Stimulated activated CD4-positive, alpha-beta T cell treated with anti-CD3 and anti-CD28 coated beads, Interleukin-1b, Interleukin-23, amount 100 ng/mL, for 4 hours (primary cell): ENCODE measurements at regions not wholly inside any gene's neighbourhood (a gene's known extent, or its start where the extent isn't known, plus 50 kb on each side); places are given as distances from the start of the nearest gene placed in this dataset.

Experiments
- DNase-seq, 2 donors: peaks; one replicate each; pipeline ENCODE4 v3.0.0-alpha.2; 2020; ENCODE audit warnings: low read depth in 2 of 2

DNA sequence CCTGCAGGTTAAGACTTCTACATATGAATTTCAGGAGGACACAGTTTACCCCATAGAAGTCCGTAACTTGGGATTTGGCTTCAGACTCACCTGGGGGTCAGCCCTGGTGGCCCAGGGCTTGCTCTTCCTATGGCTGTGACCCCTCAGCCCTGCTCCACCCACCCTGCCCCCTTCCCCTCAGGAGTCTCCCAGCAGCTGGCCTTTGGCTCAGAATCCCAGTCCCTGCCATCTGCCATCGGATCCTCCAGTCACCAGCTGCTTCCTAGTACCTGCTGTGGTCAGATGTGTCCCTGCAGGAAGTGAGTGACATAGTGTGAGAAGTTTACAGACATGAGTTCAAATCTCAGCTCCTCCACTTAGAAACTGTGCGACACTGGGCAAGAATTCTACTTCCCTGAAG lies 332.6 kb downstream of the NPHP4 start:
- DNase-seq, result no peak

DNA sequence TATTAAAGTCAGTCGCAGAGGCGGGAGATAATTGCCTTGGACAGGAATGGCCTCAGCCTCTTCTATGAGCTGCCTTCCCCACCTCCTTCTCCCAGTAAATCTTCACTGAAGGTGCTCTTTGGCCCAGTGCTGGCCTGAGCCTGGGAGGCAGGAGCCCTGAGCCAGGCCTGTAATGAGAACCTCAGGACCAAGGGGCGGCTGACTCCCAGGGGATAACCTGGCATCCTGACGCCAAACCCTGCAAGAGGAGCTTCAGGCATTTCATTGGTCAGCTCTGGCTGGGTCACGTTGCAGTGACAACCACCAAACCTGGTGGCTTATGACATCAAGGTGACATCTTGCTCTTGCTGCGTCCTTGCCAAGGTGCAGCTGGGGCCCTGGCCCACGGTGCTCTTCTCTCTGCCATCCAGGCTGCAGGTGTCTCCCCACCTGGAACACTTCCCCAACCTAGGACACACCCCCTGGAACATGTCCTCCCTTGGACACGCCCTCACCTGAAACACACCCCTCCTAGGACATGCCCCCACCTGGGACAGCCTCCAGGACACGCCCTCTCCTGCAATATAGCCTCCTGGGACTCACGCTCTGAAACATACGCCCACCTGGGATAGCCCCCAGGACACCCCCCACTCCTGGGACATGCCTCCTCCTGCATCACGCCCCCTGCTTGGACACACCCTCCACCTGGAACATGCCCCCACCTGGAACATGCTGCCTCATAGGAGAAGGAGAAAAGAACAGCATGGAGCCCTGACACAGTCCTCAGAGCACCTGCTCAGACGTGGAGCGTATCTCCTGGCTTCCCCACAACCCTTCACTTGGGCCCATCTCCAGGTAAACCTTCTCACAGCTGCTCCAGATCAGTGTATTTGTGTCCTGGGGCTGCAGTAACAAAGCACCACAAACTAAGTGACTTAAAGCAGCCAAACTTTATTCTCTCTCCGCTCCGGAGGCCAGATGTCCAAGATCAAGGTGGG lies 333.6 kb downstream of the NPHP4 start:
- no peak for DNase-seq

DNA sequence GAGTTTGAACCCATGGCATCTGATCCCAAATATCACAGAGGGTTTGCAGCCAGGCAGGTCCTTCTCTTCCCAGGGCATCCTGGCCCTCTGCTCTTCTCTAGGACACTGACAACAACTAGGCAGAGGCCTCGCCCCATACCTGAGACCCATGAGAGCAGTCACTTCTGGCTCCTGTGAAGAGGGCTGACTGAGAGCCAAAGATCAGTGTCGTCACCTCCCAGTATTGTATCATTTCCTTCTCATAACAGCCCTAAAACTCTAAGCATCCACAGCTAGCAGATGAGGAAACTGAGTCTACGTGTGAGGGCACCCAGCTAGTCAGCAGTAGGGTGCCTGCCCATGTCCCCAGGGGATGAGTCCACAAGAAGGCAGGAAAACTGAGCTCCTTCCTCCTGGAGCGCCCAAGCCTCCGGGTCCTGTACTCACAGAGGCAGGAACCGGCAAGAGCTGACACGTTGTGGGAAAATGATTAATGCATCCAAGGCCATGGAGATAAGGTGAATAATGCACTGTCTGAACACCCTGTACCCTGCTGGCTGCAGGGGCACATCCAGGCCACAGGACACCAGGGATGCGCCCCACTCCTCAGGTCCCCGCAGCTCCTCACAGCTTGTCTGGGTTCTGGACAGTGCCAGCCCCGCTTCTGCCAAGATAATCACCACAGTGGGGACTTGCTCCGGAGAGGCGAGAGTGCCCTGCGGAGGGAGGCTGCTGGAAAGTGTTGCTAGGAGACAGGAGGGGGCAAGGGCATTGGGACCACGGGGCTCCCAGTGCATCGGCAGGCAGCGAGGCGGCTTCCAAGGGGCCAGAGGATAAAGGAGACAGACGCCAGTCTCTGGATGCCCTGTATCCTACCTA lies 340.0 kb downstream of the NPHP4 start:
- no peak for DNase-seq

DNA sequence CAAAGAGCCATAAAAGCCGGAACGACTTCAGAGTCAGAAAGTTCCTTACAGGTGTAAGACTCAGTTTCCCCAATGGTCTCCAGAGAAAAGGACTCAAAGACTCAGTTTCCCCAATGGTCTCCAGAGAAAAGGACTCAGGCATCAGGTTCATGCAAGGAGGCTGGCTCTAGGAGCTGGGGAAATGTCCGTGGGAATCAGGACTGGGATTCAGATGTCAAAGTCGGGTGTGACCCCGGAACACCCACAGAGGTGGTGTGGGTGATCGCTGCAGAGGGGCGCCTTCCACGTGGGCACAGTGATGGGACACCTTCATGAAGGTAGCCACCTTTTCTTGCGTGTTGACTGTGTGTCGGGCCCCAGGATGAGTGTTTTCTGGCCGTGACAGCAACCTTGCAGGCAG lies 340.8 kb downstream of the NPHP4 start:
- no peak for DNase-seq

DNA sequence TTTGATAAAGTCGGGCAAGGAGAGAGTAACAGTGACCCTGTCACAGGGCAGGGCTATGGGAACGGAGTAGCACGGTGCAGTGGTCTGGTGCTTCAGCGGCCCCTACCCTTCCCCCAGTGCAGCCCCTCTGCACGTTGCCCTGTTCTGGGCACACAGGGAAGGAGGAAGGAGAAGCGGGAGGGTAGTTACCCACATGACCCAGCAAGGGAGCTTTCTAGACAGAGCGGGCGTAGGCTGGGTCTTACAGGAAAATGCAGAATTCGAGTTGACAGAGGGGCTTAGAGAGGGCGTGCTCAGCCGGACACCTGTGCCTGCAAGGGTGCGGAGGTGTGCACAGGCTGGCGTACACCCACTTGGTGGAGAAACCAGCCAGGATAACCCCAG lies 341.2 kb downstream of the NPHP4 start:
- no peak for DNase-seq

DNA sequence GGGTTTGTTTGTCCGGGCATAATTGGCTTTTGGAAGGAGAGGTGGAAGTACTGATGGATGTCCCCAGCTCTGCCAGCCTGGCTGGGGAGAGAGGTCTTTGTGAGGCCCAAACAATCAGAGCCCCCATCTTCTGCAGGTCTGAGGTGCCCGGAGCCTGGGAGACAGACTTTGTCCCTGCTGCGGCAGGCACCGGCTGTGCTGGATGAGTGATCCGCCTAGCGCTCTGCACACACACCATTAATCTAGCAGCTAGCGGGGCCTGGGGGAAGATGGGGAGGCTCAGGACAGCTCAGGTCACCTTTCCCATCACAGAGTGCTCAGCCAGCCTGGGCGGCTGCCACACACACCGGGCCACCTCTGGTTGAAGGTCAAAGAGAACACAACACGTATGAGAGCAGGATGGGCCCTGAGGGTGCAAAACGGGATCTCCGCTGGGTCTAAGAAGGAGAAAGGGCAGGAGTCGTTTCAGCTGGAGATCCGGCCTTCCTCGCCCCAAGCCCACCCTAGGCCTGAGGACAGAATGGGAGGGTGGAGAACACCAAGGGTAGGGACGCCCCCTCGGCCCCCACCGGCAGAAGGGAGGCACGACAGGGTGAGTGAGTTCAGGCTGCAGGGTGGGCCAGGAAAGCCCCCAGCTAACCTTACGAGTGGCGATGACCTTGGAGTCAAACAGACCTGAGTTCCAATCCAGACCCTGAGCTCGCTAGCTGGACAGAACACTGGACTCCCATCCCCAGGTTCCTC lies 341.8 kb downstream of the NPHP4 start:
- no peak for DNase-seq

DNA sequence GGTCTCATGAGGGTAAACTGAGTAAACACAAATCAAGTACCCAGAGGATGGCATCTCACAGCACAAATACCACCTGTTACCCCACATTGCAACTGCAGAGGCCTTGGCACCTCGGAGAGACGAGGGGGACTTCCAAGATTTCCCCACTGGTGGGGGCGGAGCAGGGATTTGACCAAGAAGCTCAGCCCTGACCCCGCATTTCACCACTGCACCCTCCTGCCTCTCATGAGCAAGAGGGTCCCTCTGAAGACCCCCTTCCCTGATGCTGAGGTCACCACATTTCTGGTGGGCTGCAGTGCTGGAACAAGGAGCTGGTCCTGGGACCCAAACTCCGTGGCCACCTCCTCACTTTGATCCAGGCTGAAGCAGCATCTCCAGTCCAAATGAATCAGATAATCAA lies 342.4 kb downstream of the NPHP4 start:
- DNase-seq, result no peak

DNA sequence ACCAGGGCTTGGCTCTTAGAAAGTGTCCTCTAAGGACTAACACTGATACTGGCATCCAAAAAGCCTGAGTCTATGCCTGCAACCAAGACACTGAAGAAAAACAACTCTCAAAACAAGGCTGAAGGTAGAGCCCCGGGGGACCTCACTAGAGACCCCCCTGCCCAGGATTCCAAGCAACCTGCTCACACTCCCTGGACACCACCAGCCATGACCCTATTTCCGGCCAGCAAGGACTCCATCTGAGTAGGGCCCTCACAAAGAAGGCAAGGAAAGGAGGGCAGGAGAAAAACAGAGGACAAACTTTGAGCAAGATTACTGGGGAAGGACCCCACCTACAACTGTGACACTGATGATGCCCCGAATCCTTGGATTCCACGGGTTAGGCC lies 343.1 kb downstream of the NPHP4 start:
- no peak for DNase-seq

DNA sequence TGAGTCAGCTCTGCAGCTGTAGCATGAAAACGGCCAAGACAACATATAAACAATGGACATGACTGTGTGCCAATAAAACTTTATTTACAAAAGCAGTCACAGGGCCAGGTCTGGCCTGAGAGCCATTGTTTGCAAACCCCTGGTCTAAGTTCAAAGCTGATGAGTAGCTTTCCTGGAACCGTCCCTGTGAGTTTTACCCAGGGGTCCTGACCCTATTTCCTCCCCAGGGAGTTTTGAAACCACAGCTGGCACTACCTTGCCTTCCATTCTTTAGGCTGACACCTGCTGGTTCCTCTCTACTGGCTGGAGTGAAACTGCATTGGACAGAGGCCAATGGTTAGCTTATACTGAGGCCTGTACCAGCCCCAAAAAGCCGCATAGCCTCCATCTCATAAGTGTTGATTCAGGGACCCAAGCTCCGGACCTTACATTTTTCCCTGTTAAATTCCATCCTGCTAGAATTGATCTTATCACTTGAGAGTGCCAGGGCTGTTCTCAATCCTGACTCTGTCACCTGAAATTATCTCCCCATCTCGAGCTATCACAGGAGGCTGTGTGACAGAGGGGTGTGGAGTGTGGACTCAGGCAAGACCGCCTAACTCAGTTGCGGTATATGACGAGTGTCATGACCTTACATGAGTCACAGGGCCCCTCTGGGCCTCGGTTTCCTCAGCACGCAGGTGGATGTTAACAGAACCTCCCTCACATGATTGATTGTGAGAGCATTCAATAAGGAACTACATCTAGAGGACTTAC lies 343.6 kb downstream of the NPHP4 start:
- DNase-seq, result no peak

DNA sequence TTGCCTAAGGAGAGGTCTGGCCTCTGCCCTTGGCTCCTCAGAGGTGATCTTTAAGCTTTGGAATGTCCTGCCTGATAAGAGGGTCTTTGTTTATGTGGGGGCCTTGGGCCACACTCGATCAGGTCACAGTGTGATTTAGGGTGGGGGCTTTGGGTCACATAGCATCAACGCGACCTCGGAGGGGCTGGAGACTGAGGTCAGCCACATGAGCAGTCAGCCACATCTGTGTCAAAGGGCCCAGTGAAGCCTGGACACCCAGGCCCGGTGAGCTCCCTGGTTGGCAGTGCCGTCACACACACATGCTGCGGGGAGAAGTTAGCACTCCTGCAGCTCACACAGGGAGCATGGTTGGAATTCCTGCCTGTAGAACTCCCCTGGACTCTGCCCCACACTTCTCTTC lies 345.0 kb downstream of the NPHP4 start:
- no peak for DNase-seq

DNA sequence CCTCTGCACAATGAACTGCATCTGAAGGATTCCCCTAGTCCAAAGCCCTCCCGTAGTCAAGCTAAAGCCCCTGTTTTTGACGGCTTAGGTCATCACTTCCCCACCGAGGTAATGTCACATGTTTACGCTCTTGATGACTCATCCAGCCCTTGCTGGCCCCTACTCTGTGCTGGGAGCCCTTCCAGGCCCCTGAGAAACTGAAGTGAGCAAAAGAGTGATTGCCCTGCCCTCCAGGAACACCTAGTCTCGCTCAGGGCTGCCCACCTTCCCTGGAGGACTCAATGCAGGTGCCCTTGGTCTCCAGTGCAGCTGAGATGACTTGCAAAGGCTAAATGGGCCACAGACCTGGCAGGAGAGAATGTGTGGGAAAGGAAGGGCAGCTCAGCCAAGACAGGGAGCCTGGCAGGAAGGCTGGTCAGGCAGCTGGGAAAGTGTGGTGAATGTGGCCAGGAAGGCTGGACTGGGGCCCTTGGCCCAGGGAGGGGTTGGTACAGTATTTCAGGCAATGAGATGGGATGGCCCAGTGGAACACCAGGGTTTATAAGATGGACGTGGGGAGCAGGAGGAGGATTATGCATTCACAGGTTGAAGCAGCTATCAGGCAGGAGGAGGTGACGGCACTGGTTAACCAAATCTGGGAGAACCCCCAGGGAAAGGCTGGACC lies 345.6 kb downstream of the NPHP4 start:
- no peak for DNase-seq

DNA sequence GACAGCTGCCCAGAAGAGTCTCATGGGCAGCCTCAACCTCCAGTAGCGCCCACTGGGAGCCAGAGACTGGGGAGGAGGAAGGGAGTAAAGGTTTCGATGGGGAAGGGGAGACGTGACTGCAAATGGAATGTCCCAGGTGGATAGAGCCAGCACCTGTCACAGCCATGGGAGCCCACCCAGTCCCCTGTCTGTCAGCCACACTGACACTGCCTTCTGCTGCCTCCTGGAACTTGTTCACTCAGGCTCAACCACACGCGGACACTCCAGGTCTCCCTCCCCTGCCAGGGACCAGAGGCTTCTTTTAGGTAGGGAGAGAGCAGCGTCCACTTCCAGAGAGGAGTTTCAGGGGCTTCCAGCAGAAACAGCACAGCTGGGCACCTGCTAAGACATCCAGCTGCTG lies 346.3 kb downstream of the NPHP4 start:
- DNase-seq, result no peak

DNA sequence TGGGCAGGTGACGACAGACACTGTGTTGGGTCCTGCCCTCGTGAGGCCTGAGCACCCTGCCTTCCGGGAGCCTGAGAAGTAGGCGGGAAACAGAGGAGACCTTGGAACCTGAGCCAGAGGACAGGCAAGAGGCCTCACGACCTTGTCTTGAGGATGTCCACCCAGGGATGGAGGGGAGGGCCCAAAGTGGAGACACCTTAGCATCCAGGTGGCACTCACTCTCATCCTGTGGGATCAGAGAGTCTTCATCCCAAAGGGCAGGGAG lies 347.2 kb downstream of the NPHP4 start:
- DNase-seq, result no peak

DNA sequence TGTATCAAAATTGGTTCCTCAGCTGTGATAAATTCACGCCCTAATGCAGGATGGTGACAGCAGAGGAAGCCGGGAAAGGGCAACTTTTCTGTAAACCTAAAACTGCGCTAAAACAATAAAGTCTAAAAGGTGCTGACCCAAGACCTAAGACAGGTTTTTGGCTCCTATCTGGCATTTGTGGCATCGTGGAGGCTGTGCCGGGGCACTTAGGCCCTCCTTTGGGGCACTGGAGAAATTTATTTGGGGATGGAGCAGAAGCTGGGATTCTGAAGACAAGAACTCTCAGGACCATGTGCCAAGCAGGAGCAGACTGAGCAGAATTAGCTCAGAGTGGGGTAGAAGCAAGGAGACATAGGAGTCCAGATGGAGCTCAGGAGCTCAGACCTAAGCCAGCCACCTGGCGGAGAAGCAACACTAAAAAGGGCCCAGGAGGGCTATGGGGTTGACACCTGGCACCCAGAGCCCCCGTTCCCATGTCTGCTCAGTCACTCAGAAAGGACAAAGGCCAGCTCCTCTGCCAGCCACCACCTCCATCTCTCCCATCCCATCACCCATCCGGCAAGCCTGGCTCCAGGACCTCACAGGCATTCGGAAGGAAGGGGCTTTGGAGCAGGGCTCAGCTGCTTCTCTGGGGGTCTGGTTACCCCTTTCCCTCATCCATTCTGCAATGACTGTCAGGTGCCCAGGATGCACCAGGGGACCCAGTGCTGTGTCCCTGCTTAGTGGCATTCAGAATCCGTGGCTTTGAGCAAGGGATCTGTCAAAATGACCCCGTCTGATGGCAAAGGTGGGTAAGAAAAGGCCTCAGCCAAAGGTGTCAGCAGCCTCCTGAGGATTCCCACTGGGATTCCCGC lies 347.7 kb downstream of the NPHP4 start:
- no peak for DNase-seq

DNA sequence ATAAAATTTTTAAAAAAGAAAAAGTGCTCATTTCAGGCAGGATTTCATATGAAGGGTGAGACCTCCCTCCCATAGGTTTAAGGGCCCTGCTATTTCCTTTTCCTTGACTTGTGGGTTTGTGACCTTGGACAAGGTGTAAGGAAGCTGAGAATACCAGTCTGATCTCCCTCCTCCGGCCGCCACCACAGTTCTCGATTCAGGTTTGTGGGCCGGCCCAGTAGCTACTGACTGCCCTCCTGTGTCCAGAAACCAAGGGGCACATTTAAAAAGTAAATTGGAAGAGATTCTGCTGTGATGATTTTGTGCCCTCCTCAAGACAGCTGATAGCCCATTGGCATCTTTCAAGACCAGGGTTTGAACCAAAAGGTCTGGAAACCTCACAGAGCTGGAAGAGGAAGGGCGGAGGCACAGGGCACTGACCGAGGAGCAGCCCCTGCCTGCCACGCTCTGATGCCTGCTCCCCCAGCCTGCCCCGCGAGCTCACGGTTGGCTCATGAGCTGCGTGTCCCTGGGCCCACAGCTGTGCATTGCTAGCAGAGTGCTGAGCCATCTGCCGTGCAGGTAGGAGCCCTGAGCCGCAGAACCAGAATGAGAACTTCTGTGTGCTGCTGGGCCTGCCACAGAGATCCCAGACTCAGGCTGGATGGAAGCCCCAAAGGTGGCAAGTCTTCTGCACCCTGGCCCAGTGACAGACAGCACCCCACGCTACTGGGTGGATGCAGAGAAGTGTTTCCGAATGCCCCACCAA lies 348.7 kb downstream of the NPHP4 start:
- DNase-seq, result no peak

DNA sequence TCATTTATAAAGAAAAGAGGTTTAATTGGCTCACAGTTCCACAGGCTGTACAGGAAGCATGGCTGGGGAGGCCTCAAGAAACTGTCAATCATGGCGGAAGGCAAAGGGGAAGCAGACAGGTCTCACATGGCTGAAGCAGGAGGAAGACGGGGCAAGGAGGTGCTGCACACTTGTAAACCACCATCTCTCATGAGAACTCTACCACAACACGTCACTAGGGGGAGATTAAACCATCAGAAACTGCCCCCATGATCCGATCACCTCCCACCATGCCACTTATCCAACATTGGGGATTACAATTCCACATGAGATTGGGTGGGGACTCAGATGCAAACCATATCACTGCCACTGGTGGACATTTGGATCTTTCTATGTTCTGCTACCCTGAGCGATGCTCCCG lies 351.4 kb downstream of the NPHP4 start:
- no peak for DNase-seq

DNA sequence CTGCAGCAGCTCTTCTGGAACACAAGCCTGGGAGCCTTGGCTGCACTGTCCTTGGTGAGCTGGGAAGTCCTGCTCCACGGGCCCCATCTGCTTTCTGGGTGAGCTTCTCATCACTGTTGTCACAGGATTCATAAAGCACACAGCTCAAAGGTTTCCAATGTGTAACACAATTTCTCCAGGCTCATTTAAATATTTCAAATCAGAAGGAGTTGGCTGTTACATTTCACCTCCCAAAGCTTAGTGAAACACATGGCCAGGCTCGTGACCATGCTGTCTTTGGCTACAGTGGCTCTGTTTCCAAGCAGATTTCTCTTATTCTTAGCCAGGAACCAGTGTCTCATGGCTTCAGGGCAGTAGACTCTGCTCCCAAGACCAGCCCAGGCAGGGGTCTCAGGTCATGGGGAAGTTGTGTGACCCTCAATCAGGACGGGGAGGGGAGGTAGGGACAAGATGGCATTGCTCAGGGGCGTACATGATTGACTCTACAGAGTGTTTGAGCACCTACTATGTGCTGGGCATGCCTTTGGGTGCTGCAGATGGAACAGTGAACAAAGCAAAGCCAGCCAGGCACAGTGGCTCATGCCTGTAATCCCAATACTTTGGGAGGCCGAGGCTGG lies 353.0 kb downstream of the NPHP4 start:
- no peak for DNase-seq

DNA sequence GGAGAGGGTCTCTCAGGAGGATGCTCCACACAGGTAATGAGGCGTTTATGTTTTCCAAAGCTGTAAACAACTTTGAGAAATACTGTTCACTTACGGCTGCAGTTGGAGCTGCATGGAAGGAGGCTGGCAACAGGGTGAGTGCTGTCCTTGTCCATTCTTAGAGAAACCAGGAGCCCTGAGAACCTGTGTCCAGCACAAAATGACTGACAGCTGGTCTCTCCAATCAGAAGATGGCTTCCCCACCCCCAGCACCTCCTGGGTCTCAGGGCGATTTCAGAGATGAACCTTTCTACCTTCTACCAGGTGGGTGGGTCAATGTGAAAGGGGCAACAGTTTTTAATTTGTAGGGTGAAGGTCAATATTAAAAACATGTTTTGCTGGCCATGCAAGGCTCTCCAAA lies 353.6 kb downstream of the NPHP4 start:
- DNase-seq, result no peak

DNA sequence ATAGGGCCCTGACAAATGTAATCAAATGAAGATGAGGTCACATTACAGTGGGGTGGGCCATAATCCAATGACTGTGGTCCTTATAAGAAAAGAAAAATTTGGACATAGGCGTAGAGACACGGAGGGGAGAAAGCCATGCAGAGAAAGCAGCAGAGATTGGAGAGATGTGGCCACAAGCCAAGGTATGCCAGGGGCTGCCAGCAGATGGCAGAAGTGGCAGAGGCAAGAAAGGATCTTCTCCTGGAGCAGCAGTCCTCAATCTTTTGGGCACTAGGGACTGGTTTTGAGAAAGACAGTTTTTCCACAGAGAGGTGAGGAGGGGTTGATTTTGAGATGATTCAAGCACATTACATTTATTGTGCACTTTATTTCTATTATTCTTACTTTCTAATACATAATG lies 355.1 kb downstream of the NPHP4 start:
- no peak for DNase-seq
